PC-3 (cell line): ENCODE measurements at regions not wholly inside any gene's neighbourhood (a gene's known extent, or its start where the extent isn't known, plus 50 kb on each side); places are given as distances from the start of the nearest gene placed in this dataset.

Experiments
- ATAC-seq: fragments of 200-7000 bp; cut with Tn5 transposase; 2 replicates; pipeline ENCODE4 v1.9.1; 2020; ENCODE audit warnings: mild to moderate bottlenecking, moderate library complexity
- BruUV-seq: library from RNA; stranded (reverse); fragments of 400-500 nt; replicated peaks from 2 replicates; lab custom pipeline; 2021; lab: Mats Ljungman, UMichigan
- CTCF ChIA-PET: fragments of 300-600 bp; sonication (Branson Sonifier 250); formaldehyde crosslinking; loops from one replicate; lab custom pipeline; 2022; ENCODE audit warnings: antibody characterized with exemption; lab: Charles Lee
- POLR2A ChIA-PET: fragments of 300-600 bp; sonication (Branson Sonifier 250); formaldehyde crosslinking; loops from one replicate; lab custom pipeline; 2022; ENCODE audit warnings: antibody characterized with exemption; ENCODE audit not compliant: unreplicated experiment; lab: Charles Lee
- DNase-seq: peaks from one replicate; pipeline ENCODE4 v3.0.0-alpha.2; 2015
- H2AFZ ChIP-seq: fragments of 300-600 bp; sonication (generic); 2 replicates; pipeline ENCODE4 v1.6.0; 2016; ENCODE audit warnings: antibody characterized with exemption, low read length
- H3F3A ChIP-seq: fragments of 300-600 bp; sonication (generic); one replicate; pipeline ENCODE4 v1.6.0; 2017; ENCODE audit warnings: antibody characterized with exemption, low read length, control low read depth, mild to moderate bottlenecking; ENCODE audit not compliant: unreplicated experiment
- H3K27ac ChIP-seq: fragments of 300-600 bp; sonication (generic); 2 replicates; pipeline ENCODE4 v1.5.1; 2016; ENCODE audit warnings: mild to moderate bottlenecking, low read length
- H3K27me3 ChIP-seq: fragments of 300-600 bp; sonication (generic); 2 replicates; pipeline ENCODE4 v1.6.1; 2016; ENCODE audit warnings: low read length, mixed read lengths
- H3K36me3 ChIP-seq: fragments of 300-600 bp; sonication (generic); 2 replicates; pipeline ENCODE4 v1.6.1; 2016; ENCODE audit warnings: low read depth, mixed run types, low read length, mixed read lengths
- H3K4me1 ChIP-seq: fragments of 300-600 bp; sonication (generic); 2 replicates; pipeline ENCODE4 v1.5.1; 2016; ENCODE audit warnings: low read length; ENCODE audit not compliant: insufficient read depth
- H3K4me2 ChIP-seq: fragments of 300-600 bp; sonication (generic); 2 replicates; pipeline ENCODE4 v1.6.0; 2016; ENCODE audit warnings: low read length
- H3K4me3 ChIP-seq: fragments of 300-600 bp; sonication (generic); 2 replicates; pipeline ENCODE4 v1.5.1; 2016; ENCODE audit warnings: mild to moderate bottlenecking, low read length, mixed read lengths
- H3K79me2 ChIP-seq: fragments of 300-600 bp; sonication (generic); 2 replicates; pipeline ENCODE4 v1.6.1; 2017; ENCODE audit warnings: low read length, mixed read lengths
- H3K9ac ChIP-seq: fragments of 300-600 bp; sonication (generic); 2 replicates; pipeline ENCODE4 v1.6.0; 2016; ENCODE audit warnings: mild to moderate bottlenecking, low read length
- H3K9me2 ChIP-seq: fragments of 300-600 bp; sonication (generic); replicated peaks from 2 replicates; pipeline ENCODE4 v1.6.1; 2016; ENCODE audit warnings: mixed run types, low read length, mixed read lengths
- H3K9me3 ChIP-seq: fragments of 300-600 bp; sonication (generic); 2 replicates; pipeline ENCODE4 v1.6.1; 2016; ENCODE audit warnings: low read length, mixed read lengths
- H4K20me1 ChIP-seq: fragments of 300-600 bp; sonication (generic); 2 replicates; pipeline ENCODE4 v1.6.1; 2016; ENCODE audit warnings: low read length, mixed read lengths
- EZH2 ChIP-seq: fragments of 300-600 bp; sonication (generic); IDR thresholded peaks from one replicate; pipeline ENCODE4 v1.6.1; 2017; ENCODE audit warnings: antibody characterized with exemption, mild to moderate bottlenecking, low read length; ENCODE audit not compliant: unreplicated experiment
- EZH2phosphoT487 ChIP-seq: fragments of 300-600 bp; sonication (generic); IDR thresholded peaks from 2 replicates; pipeline ENCODE4 v1.6.1; 2018; ENCODE audit warnings: mild to moderate bottlenecking, antibody characterized with exemption, low read length, borderline replicate concordance
- intact Hi-C: fragments of 100-400 bp; cut with micrococcal nuclease; formaldehyde crosslinking; loops from 2 replicates; pipeline ENCODE4 v1.9.0; 2023
- TF ChIP-seq, protein P1 (sequence below): fragments of 300-600 bp; sonication (generic); conservative IDR thresholded peaks from 2 replicates; pipeline ENCODE4 v1.5.1; 2017; ENCODE audit warnings: antibody characterized with exemption, low read depth, mild to moderate bottlenecking, low read length

DNA sequence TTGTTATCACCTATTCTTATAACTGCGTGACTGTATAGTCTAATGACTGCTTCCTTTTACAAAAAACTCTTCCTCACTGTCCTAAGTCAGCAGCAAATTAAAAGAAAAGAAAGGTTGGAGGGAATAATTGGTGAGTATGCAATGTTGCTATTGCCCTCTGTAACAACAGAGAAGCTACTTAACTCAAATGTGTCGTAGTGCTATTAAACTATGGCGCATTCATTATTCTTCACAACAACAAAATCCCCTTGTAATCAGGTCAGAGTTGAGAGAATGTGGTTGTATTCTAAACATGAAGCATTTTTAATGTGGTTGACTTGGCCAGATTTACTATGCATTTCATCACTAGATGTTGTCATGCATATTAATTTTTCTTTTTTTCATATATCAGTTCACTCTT, 897.8 kb upstream of the PHF14 start:
- no peak overlapping the region for H3K4me3 ChIP-seq
- no peaks in the 10 kb centered on the region for H3K4me1 ChIP-seq
- no peaks in the 10 kb centered on the region for H3K79me2 ChIP-seq
- H3F3A ChIP-seq, result no peaks in the 10 kb centered on the region
- H3K4me2 ChIP-seq, result no peak overlapping the region
- no peak overlapping the region for H2AFZ ChIP-seq
- no peaks in the 10 kb centered on the region for H3K9me2 ChIP-seq
- ATAC-seq (no peak), DNase-seq (no peak)
- H3K9me3 ChIP-seq, result no peaks in the 10 kb centered on the region
- no peak overlapping the region for H3K27ac ChIP-seq
- ChIA-PET POLR2A (no interaction called here), CTCF (no interaction called here)
- H3K27me3 ChIP-seq, result no peaks in the 10 kb centered on the region
- H4K20me1 ChIP-seq, result no peaks in the 10 kb centered on the region
- BruUV-seq, result no TSS peak
- intact Hi-C loops, result no loop called here
- H3K36me3 ChIP-seq, result no peaks in the 10 kb centered on the region
- TF ChIP-seq EZH2phosphoT487 (no peak), EZH2 (no peak)
- TF ChIP-seq, protein P1, sequence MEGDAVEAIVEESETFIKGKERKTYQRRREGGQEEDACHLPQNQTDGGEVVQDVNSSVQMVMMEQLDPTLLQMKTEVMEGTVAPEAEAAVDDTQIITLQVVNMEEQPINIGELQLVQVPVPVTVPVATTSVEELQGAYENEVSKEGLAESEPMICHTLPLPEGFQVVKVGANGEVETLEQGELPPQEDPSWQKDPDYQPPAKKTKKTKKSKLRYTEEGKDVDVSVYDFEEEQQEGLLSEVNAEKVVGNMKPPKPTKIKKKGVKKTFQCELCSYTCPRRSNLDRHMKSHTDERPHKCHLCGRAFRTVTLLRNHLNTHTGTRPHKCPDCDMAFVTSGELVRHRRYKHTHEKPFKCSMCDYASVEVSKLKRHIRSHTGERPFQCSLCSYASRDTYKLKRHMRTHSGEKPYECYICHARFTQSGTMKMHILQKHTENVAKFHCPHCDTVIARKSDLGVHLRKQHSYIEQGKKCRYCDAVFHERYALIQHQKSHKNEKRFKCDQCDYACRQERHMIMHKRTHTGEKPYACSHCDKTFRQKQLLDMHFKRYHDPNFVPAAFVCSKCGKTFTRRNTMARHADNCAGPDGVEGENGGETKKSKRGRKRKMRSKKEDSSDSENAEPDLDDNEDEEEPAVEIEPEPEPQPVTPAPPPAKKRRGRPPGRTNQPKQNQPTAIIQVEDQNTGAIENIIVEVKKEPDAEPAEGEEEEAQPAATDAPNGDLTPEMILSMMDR, result no peak
- no peak overlapping the region for H3K9ac ChIP-seq

DNA sequence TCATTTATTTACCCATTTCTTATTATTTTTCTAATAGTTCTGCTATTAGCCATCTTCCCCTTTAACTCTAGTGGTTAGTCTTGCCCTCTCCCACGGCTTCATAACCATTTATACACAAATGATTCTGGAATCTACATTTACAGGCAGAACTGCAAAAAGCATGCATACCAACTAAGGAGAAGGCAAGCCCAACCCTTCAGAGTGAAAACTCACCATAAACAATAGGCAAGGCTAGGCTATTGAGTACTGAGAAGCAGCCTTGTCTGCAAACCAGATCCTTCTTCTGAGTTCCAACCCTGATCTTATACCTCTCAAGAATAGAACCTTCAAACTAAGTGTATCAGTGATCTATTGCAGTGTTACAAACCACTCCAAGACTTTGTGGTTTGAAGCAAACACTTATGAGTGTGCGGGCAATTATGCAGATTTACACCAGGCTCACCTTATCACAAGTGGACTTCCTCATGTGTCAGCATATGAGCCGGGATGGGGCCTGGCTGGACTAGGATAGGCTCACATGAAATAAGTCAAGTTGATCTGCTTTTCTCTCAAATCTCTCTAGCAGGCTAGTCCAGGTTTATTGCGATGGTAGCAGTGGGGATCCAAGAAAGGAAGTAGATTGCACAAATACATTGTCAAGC, 896.9 kb upstream of the PHF14 start:
- CTCF ChIA-PET, result no interaction called here
- H3F3A ChIP-seq, result no peaks in the 10 kb centered on the region
- H4K20me1 ChIP-seq, result no peaks in the 10 kb centered on the region
- no peaks in the 10 kb centered on the region for H3K4me1 ChIP-seq
- H3K4me2 ChIP-seq, result no peak overlapping the region
- H2AFZ ChIP-seq, result no peak overlapping the region
- ATAC-seq (no peak), DNase-seq (no peak)
- no peaks in the 10 kb centered on the region for H3K9me3 ChIP-seq
- POLR2A ChIA-PET, result no interaction called here
- TF ChIP-seq, protein P1, result no peak
- no peaks in the 10 kb centered on the region for H3K79me2 ChIP-seq
- no TSS peak for BruUV-seq
- H3K27ac ChIP-seq, result no peak overlapping the region
- no peaks in the 10 kb centered on the region for H3K9me2 ChIP-seq
- intact Hi-C loops, result no loop called here
- no peaks in the 10 kb centered on the region for H3K36me3 ChIP-seq
- H3K9ac ChIP-seq, result no peak overlapping the region
- H3K27me3 ChIP-seq, result no peaks in the 10 kb centered on the region
- H3K4me3 ChIP-seq, result no peak overlapping the region

DNA sequence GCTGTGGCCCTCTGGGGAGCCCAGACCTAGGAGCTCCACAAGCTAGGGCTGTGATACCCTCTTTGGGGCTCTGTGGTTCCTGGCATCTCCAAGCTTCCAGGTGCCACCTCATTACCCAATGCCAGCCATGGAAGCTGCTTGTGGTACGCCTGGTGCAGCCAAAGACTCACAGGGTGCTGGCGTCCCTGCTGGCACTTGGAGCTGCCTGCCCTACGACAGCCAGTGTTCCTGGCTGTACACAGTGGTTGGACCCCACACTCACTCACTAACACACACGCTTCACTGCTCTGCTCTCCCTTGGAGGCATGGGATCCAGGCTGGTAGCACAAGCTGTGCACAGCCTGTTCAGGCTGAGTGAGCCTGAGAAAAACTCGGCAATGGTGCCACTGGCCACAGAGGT, 894.1 kb upstream of the PHF14 start:
- no TSS peak for BruUV-seq

More for the DNA sequence above, 894.1 kb upstream of the PHF14 start:
- DNase-seq (no peak), ATAC-seq (no peak)
- Histone ChIP-seq H3K79me2 (no peaks in the 10 kb centered on the region), H3K9ac (no peak overlapping the region), H4K20me1 (no peaks in the 10 kb centered on the region), H2AFZ (no peak overlapping the region), H3K4me2 (no peak overlapping the region), H3K9me2 (no peaks in the 10 kb centered on the region), H3K4me1 (no peaks in the 10 kb centered on the region), H3K36me3 (no peaks in the 10 kb centered on the region), H3K27me3 (no peaks in the 10 kb centered on the region), H3K4me3 (no peak overlapping the region), H3K9me3 (no peaks in the 10 kb centered on the region), H3K27ac (no peak overlapping the region), H3F3A (no peaks in the 10 kb centered on the region)
- intact Hi-C loops, result no loop called here
- ChIA-PET CTCF (interaction anchor here (0.6 kb wide), 1 partner anchor 288 kb away, joined by 3 read pairs; no protein-coding TSS in a partner anchor), POLR2A (no interaction called here)
- TF ChIP-seq EZH2phosphoT487, result no peak
- no peak for TF ChIP-seq EZH2
- TF ChIP-seq, protein P1, result no peak
